Activated naive CD8-positive, alpha-beta T cell treated with anti-CD3 and anti-CD28 coated beads, Interleukin-2, amount 50 U/mL, for 24 hours (primary cell): ENCODE measurements at regions not wholly inside any gene's neighbourhood (a gene's known extent, or its start where the extent isn't known, plus 50 kb on each side); places are given as distances from the start of the nearest gene placed in this dataset.

Experiments
- ATAC-seq: fragments of 150-1000 bp; cut with Tn5 transposase; one replicate; pipeline ENCODE4 v1.10.0; 2021
- DNase-seq: peaks from one replicate; pipeline ENCODE4 v3.0.0; 2021
- H3K27ac Mint-ChIP-seq: one replicate; pipeline ENCODE4 v1.8.0; 2021; ENCODE audit warnings: mild to moderate bottlenecking, mixed read lengths
- H3K27me3 Mint-ChIP-seq: one replicate; pipeline ENCODE4 v1.8.0; 2021; ENCODE audit warnings: mixed read lengths
- H3K36me3 Mint-ChIP-seq: one replicate; pipeline ENCODE4 v1.8.0; 2021; ENCODE audit warnings: low read depth, mixed read lengths
- H3K4me1 Mint-ChIP-seq: one replicate; pipeline ENCODE4 v1.8.0; 2021; ENCODE audit warnings: mixed read lengths
- H3K4me3 Mint-ChIP-seq: one replicate; pipeline ENCODE4 v1.8.0; 2021; ENCODE audit warnings: mild to moderate bottlenecking, moderate library complexity, mixed read lengths
- H3K9me3 Mint-ChIP-seq: one replicate; pipeline ENCODE4 v1.8.0; 2021; ENCODE audit warnings: mixed read lengths

DNA sequence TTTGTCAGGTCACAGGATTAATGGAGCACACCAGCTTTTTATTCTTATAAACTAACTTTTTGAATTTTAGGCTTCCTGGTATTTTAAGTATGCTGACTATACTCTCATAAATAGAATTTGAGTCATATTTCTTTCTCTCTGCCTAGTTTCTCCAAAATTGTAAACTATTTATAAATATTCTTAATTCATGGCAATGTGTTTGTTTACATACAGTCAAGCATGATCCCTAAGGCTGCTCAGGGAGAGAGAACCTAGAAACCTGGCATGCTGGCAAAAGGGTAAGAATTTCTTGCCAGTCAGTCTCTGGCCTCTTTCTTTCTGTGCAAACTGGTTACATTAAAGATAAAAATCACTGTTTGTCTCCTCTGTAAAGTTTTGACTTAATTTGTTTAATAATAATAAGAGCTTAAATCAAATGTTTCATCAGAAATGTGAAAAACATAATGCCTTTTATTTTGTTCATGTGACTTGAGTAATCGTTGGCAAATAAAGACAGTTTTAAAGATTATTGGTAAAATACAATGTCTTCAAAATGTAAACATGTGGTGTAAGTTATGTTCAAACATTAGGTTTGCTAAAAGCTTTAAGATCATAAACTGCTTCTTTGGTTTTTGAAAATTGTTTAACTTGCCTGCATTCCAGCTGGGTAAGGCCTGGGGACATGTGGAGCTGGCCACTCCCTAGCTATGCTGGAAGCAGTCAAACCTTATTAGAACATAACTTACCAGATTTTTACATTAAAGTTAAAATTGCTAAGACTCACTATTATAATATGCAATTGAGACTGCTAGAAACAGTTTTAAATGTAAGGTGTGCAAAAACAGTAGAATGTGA, 1401.7 kb downstream of the NCAM2 start:
- no peak for DNase-seq
- no peaks in the 10 kb centered on the region for H3K9me3 Mint-ChIP-seq
- H3K27me3 Mint-ChIP-seq = no peaks in the 10 kb centered on the region
- no peaks in the 10 kb centered on the region for H3K4me1 Mint-ChIP-seq
- no peak for ATAC-seq
- H3K27ac Mint-ChIP-seq = no peak overlapping the region
- H3K4me3 Mint-ChIP-seq = no peak overlapping the region
- no peaks in the 10 kb centered on the region for H3K36me3 Mint-ChIP-seq

DNA sequence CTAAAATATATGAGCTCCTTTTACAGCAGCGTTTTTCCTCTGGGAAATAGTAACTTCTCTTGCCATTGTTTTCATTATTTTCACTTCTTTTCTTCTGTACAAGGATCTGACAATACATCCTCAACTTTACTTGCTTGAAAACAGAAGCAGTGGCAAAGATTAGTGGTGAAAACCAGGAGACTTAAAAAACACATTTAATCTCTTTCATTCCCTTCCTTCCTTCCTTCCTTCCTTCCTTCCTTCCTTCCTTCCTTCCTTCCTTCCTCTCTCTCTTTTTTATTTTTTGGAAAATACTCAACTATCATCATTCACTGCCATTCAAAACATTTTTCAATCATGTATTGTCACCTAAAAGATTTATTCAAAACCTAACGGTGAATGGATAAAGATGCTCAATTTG, 1411.4 kb downstream of the NCAM2 start:
- DNase-seq (no peak), ATAC-seq (no peak)
- H3K4me3 Mint-ChIP-seq = no peak overlapping the region
- no peaks in the 10 kb centered on the region for H3K36me3 Mint-ChIP-seq
- H3K27me3 Mint-ChIP-seq = no peaks in the 10 kb centered on the region
- peaks cover 7% of the 10 kb centered on the region for H3K9me3 Mint-ChIP-seq
- H3K4me1 Mint-ChIP-seq = no peaks in the 10 kb centered on the region
- H3K27ac Mint-ChIP-seq = no peak overlapping the region

- Mint-ChIP-seq H3K4me3 (no peak overlapping the region), H3K9me3 (no peaks in the 10 kb centered on the region), H3K4me1 (peaks cover 7% of the 10 kb centered on the region), H3K27me3 (no peaks in the 10 kb centered on the region), H3K27ac (no peak overlapping the region), H3K36me3 (no peaks in the 10 kb centered on the region)
- ATAC-seq (no peak), DNase-seq (no peak)
Observed at GRCh38 chr21:22416555-22416954, 1418.3 kb downstream of the NCAM2 start.

- no peak overlapping the region for H3K4me3 Mint-ChIP-seq
- H3K27me3 Mint-ChIP-seq = no peaks in the 10 kb centered on the region
- H3K4me1 Mint-ChIP-seq = peaks cover 10% of the 10 kb centered on the region
- ATAC-seq (peak; percentile 52), DNase-seq (no peak)
- H3K27ac Mint-ChIP-seq = no peak overlapping the region
- no peaks in the 10 kb centered on the region for H3K36me3 Mint-ChIP-seq
- H3K9me3 Mint-ChIP-seq = no peaks in the 10 kb centered on the region
Observed at GRCh38 chr21:22421416-22422180, 1423.4 kb downstream of the NCAM2 start.

DNA sequence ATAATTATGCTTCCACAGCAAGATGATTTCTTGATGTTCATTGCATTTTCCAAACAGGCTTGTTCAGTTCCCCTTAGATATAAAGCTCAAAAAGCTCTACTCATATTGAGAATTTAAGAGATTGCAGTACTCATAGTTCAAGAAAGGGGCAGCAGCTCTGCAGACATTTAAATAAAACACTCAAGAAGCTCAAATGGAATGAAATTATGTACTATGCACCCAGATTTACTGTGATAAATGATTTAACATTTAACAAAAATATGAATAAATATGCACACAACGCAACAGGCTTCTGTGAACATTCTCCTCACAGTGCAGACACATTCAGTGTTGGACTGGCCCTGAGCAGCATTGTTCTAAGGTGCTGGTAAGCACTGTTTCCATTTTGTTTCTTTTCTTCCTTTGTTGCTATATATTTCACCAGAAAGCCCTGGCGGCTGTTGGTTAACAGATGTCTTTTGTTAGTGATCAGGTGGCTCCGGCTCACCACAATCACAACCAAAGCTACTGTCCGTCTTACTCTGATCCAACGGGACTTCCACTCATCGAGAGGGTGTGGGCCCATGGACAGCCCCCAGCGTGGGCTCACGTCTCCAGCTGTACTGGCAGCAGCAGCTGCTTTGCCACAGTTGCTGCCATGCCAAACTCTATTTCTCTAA, 1440.3 kb downstream of the NCAM2 start:
- Mint-ChIP-seq H3K36me3 (no peaks in the 10 kb centered on the region), H3K27ac (no peak overlapping the region), H3K4me3 (no peak overlapping the region), H3K27me3 (no peaks in the 10 kb centered on the region), H3K4me1 (no peaks in the 10 kb centered on the region), H3K9me3 (peaks cover 2% of the 10 kb centered on the region)
- ATAC-seq (no peak), DNase-seq (no peak)

- ATAC-seq = no peak
- H3K27ac Mint-ChIP-seq = no peak overlapping the region
- no peak for DNase-seq
- H3K9me3 Mint-ChIP-seq = no peaks in the 10 kb centered on the region
- no peak overlapping the region for H3K4me3 Mint-ChIP-seq
- H3K36me3 Mint-ChIP-seq = no peaks in the 10 kb centered on the region
- no peaks in the 10 kb centered on the region for H3K27me3 Mint-ChIP-seq
- H3K4me1 Mint-ChIP-seq = no peaks in the 10 kb centered on the region
Observed at GRCh38 chr21:22444990-22445389, 1446.8 kb downstream of the NCAM2 start.

- Mint-ChIP-seq H3K4me3 (no peak overlapping the region), H3K36me3 (no peaks in the 10 kb centered on the region), H3K4me1 (no peaks in the 10 kb centered on the region), H3K27me3 (no peaks in the 10 kb centered on the region), H3K9me3 (peaks cover 4% of the 10 kb centered on the region), H3K27ac (no peak overlapping the region)
- ATAC-seq (no peak), DNase-seq (no peak)
Observed at GRCh38 chr21:22450507-22450906, 1452.3 kb downstream of the NCAM2 start.

DNA sequence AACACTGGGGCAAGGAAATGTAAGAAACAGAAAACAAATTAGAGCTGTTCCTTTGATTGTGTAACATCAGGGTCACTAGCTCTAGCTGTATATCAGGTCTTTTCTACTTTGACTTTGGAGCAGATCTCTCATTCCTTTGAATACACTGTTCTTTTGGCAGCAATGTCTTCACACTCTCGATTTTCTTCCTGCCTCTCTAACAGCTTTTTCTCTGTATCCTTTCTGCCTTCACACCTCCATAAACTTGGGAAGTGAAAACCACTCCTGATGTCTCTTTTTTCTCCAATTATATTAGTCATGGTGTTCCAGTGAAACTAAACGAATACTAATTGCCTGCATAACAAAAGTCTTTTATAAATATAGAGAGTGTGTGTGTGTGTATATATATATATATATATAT, 1458.0 kb downstream of the NCAM2 start:
- ATAC-seq = no peak
- Mint-ChIP-seq H3K27me3 (no peaks in the 10 kb centered on the region), H3K27ac (no peak overlapping the region), H3K9me3 (peaks cover 4% of the 10 kb centered on the region), H3K4me1 (no peaks in the 10 kb centered on the region), H3K36me3 (no peaks in the 10 kb centered on the region), H3K4me3 (no peak overlapping the region)
- DNase-seq = no peak

DNA sequence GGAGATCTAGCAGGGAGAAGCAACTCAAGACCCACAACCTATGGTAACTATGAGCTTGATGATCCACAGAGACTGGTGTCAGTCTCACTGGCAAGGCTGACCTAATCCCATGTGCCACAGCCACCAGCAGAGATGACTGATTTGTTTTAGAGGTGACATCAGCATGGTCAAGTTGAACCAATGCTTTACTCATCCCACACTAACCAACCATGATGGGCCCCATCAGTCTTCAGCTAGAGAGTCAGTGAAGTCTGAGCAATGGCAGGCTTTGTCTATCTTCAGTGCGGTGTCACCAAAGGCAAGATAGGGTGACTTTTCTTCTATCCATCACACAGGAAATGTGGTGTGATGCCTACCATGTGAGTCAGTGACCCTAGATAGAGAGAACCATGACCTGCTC, 1470.7 kb downstream of the NCAM2 start:
- DNase-seq (no peak), ATAC-seq (no peak)
- H3K36me3 Mint-ChIP-seq = no peaks in the 10 kb centered on the region
- peaks cover 5% of the 10 kb centered on the region for H3K9me3 Mint-ChIP-seq
- H3K4me1 Mint-ChIP-seq = no peaks in the 10 kb centered on the region
- H3K27ac Mint-ChIP-seq = no peak overlapping the region
- no peak overlapping the region for H3K4me3 Mint-ChIP-seq
- no peaks in the 10 kb centered on the region for H3K27me3 Mint-ChIP-seq

GRCh38 chr21:22474403-22474802, 1476.2 kb downstream of the NCAM2 start:
- Mint-ChIP-seq H3K27me3 (no peaks in the 10 kb centered on the region), H3K27ac (no peak overlapping the region), H3K9me3 (peaks cover 4% of the 10 kb centered on the region), H3K4me1 (no peaks in the 10 kb centered on the region), H3K4me3 (no peak overlapping the region), H3K36me3 (no peaks in the 10 kb centered on the region)
- DNase-seq (no peak), ATAC-seq (no peak)

DNA sequence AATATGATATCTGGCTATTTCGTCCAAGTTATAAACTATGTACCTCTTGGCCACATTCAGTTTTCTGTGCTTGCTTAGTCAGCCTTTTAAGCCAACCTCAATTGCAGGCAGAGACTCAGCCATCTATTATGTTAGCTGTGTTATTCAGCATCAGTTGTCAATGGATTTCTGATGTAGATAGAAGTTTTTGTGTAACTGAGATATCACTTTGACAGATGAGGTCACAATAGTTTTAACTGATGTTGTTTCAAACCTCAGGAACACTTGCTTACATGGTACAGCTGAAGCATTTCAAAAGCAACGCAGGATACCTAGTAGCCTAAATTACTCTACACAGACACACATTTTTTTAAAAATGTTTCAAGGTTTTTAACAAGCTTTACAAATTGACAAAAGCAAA, 1478.0 kb downstream of the NCAM2 start:
- peaks cover 11% of the 10 kb centered on the region for H3K9me3 Mint-ChIP-seq
- H3K4me3 Mint-ChIP-seq = no peak overlapping the region
- H3K36me3 Mint-ChIP-seq = no peaks in the 10 kb centered on the region
- H3K4me1 Mint-ChIP-seq = no peaks in the 10 kb centered on the region
- ATAC-seq = no peak
- no peak for DNase-seq
- H3K27me3 Mint-ChIP-seq = no peaks in the 10 kb centered on the region
- no peak overlapping the region for H3K27ac Mint-ChIP-seq

DNA sequence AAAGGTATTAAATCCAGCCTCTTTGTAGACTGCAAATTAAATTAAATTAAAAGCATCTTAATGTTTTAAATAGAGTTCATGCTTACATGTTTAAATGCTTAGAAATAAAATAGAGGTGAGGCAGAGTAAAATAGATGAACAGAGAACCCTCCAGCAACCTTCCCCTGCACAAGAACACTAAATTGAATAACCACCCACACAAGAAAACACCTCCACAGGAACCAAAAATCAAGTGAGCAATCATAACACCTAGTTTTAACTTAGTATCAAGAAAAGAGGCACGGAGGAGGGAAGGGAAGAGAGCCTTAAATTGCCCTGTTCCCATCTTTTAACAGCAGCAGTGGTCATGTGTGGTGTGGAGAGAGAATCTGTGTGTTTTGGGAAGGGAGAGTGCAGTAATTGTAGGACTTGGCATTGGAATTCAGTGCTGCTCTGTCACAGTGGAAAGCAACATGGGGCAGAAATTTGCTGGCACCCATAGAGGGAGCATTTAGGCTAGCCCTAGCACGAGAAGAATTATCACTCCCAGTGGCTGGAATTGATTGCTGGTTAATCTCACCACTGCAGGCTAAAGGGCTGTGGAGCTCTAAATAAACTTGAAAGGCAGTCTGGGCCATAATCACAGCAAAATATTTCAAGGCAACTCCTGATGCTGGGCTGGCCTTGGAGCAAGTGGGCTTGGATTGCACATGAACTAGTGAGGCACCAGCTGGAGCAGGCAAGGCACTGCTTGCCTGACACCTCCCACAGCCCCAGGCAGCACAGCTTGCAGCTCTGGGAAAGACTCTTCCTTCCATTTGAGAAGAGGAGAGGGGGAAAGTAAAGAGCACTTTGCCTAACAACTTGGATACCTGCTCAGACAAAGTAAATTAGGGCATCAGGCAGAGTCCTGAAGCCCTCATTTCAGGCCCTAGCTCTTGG, 1478.8 kb downstream of the NCAM2 start:
- H3K27me3 Mint-ChIP-seq = no peaks in the 10 kb centered on the region
- H3K9me3 Mint-ChIP-seq = peaks cover 11% of the 10 kb centered on the region
- no peak for DNase-seq
- no peaks in the 10 kb centered on the region for H3K36me3 Mint-ChIP-seq
- H3K4me1 Mint-ChIP-seq = no peaks in the 10 kb centered on the region
- no peak overlapping the region for H3K4me3 Mint-ChIP-seq
- H3K27ac Mint-ChIP-seq = no peak overlapping the region
- ATAC-seq = no peak

DNA sequence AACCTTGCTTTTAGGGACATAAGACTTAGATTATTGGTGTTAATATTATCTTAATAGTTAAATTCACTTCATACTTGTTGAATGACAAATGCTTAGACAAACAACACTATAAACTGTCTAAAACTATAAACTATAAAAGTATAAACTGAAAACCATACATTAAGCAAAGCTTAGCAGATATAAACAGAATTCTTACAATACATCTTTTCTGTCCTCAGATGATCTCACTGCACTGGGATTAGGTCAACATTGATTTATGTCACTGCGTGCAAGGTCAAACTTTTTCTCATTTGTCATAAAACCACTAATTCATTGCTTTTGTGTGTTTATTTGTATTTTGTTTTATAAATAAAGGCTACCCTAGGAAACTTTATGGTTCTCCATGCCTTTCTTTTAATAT, 1491.8 kb downstream of the NCAM2 start:
- Mint-ChIP-seq H3K27me3 (no peaks in the 10 kb centered on the region), H3K36me3 (no peaks in the 10 kb centered on the region)
- ATAC-seq = no peak

GRCh38 chr21:22516230-22516629, 1518.0 kb downstream of the NCAM2 start:
- H3K4me1 Mint-ChIP-seq = no peaks in the 10 kb centered on the region
- ATAC-seq = no peak
- H3K9me3 Mint-ChIP-seq = peaks cover 4% of the 10 kb centered on the region
- DNase-seq = no peak
- no peaks in the 10 kb centered on the region for H3K36me3 Mint-ChIP-seq
- H3K27ac Mint-ChIP-seq = no peak overlapping the region
- H3K4me3 Mint-ChIP-seq = no peak overlapping the region
- H3K27me3 Mint-ChIP-seq = no peaks in the 10 kb centered on the region

More for the DNA sequence above, 1491.8 kb downstream of the NCAM2 start:
- no peak overlapping the region for H3K4me3 Mint-ChIP-seq
- peaks cover 3% of the 10 kb centered on the region for H3K9me3 Mint-ChIP-seq
- no peak for DNase-seq
- no peak overlapping the region for H3K27ac Mint-ChIP-seq
- no peaks in the 10 kb centered on the region for H3K4me1 Mint-ChIP-seq
